Spleen (tissue), 11 donors: ENCODE measurements at regions not wholly inside any gene's neighbourhood (a gene's known extent, or its start where the extent isn't known, plus 50 kb on each side); places are given as distances from the start of the nearest gene placed in this dataset.

Experiments
- DNase-seq: peaks from one replicate; pipeline ENCODE4 v3.0.0-alpha.2; 2020
- H3K27ac ChIP-seq, 8 donors: fragments of 200-600 bp; sonication (generic) in 7 of 8; 1 replicate in 4 of 8; 2 replicates in 4 of 8; pipeline versions ENCODE4 v1.5.0 to v1.8.0; 2016 to 2021; ENCODE audit warnings: inconsistent platforms in 4 of 8, mild to moderate bottlenecking in 4 of 8, moderate library complexity in 1 of 8
- H3K27me3 ChIP-seq, 7 donors: fragments of 200-600 bp; sonication (generic) in 6 of 7; replicated peaks in 1 of 7; 1 replicate in 4 of 7; 2 replicates in 3 of 7; pipeline versions ENCODE4 v1.5.0 to v1.8.0; 2016 to 2021; ENCODE audit warnings: inconsistent platforms in 3 of 7, mild to moderate bottlenecking in 1 of 7
- H3K36me3 ChIP-seq, 6 donors: fragments of 200-600 bp; sonication (generic) in 5 of 6; 1 replicate in 4 of 6; 2 replicates in 2 of 6; pipeline versions ENCODE4 v1.5.0 to v1.8.0; 2016 to 2021; ENCODE audit warnings: inconsistent platforms in 2 of 6
- H3K4me1 ChIP-seq, 6 donors: fragments of 200-600 bp; sonication (generic) in 5 of 6; 1 replicate in 3 of 6; 2 replicates in 3 of 6; pipeline versions ENCODE4 v1.5.0 to v1.8.0; 2016 to 2021; ENCODE audit warnings: inconsistent platforms in 3 of 6
- H3K4me3 ChIP-seq, 8 donors: fragments of 200-600 bp; sonication (generic) in 7 of 8; 1 replicate in 4 of 8; 2 replicates in 4 of 8; pipeline versions ENCODE4 v1.5.0 to v1.8.0; 2016 to 2021; ENCODE audit warnings: inconsistent platforms in 4 of 8, mild to moderate bottlenecking in 4 of 8, moderate library complexity in 2 of 8
- H3K9me3 ChIP-seq, 8 donors: fragments of 200-600 bp; sonication (generic) in 7 of 8; 1 replicate in 4 of 8; 2 replicates in 4 of 8; pipeline versions ENCODE4 v1.5.0 to v1.8.0; 2016 to 2021; ENCODE audit warnings: inconsistent platforms in 4 of 8
- POLR2A ChIP-seq, 3 donors: fragments of 450-650 bp; IDR thresholded peaks; one replicate each; pipeline ENCODE4 v1.5.1; 2017; ENCODE audit warnings: antibody characterized with exemption in 3 of 3, mild to moderate bottlenecking in 1 of 3
- POLR2AphosphoS5 ChIP-seq, 3 donors: sonication (generic); formaldehyde crosslinking; IDR thresholded peaks; one replicate each; pipeline ENCODE4 v1.5.1; 2017; ENCODE audit warnings: antibody characterized with exemption in 3 of 3
- WGBS, 5 donors: extraction: QIAGEN DNeasy Blood & Tissue Kit in 3 of 5; methylation state at CpG; one replicate each; pipeline versions ENCODE4 v1.1.5 to v1.1.7; 2013 to 2018; 5-methylcytosine and 5-hydroxymethylcytosine counted together
- intact Hi-C: fragments of 100-400 bp; cut with DNase I; formaldehyde crosslinking; loops from one replicate; pipeline ENCODE4 v1.15.0; 2023; ENCODE audit warnings: low total_unique reads
- TF ChIP-seq, protein P1 (sequence below), 11 experiments: fragments of 200-600 bp in 7 of 11; fragments of 450-650 bp in 4 of 11; sonication (generic) in 4 of 11; IDR thresholded peaks in 8 of 11; conservative IDR thresholded peaks in 3 of 11; 1 replicate in 7 of 11; 2 replicates in 4 of 11; pipeline versions ENCODE4 v1.4.0 to v1.8.0; 2016 to 2021; ENCODE audit warnings: antibody characterized with exemption in 11 of 11, inconsistent platforms in 4 of 11, mild to moderate bottlenecking in 1 of 11
- donor health status: healthy with polysubstance abuse.
- donor health status: DM: no; HTN: no; CAD: no; lungs with moderate emphysema.
- donor health status: DM: no; HTN: no; CAD: no.
- donor health status: Bipolar disorder and iron deficiency.
- donor health status: healthy.
- donor health status: DM: no; HTN: no; CAD: no.
- donor health status: DM: yes; HTN: yes; CAD: no.

- intact Hi-C loops, result no loop called here
- peaks cover 0 to 21% (median 8%) of the 10 kb centered on the region in 6 donors for H3K4me1 ChIP-seq
These were observed 441.6 kb upstream of the KLF4 start for GRCh38 chr9:107931071-107931715.

DNA sequence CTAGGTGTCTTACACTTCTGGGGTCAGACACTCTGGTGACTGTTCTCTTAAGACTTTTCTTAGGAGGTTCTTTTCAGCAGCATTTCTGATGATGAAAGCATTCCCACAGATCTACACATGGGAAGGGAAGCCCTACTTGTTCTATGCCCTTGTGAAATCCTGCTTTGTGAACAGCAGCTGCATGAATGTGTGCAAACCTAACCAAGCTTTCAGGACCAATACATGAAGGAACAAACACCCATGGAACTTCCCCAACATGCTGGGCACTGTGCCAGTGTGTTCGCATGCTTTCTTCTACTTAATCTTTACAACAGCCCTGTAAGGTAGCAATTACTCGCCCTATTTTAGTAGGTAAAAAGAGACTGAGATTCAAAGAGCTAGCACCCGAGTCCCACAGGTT lies 439.9 kb upstream of the KLF4 start:
- Histone ChIP-seq H3K9me3 (peaks cover 0 to 5% (median 0%) of the 10 kb centered on the region in 8 donors), H3K27ac (peak overlapping the region in 1 of 8 donors; percentile 12), H3K4me3 (no peak overlapping the region), H3K4me1 (peaks cover 0 to 21% (median 8%) of the 10 kb centered on the region in 6 donors), H3K27me3 (no peaks in the 10 kb centered on the region), H3K36me3 (no peaks in the 10 kb centered on the region)
- no peak for DNase-seq
- TF ChIP-seq POLR2A (IDR thresholded peaks at IDR 0.05), result no peak
- intact Hi-C loops, result no loop called here
- 33 to 58% (median 48%) methylated on average over 3 of the region's 3 CpGs for WGBS, 5 donors

More at GRCh38 chr9:107931071-107931715, 441.6 kb upstream of the KLF4 start:
- Histone ChIP-seq H3K9me3 (no peaks in the 10 kb centered on the region), H3K36me3 (no peaks in the 10 kb centered on the region), H3K27me3 (no peaks in the 10 kb centered on the region), H3K27ac (peak overlapping the region in 2 of 8 donors; percentile 13 to 16), H3K4me3 (no peak overlapping the region)
- no peak for DNase-seq
- WGBS, 5 donors, result 67 to 81% (median 71%) methylated on average over 8 of the region's 8 CpGs
- TF ChIP-seq POLR2AphosphoS5 (IDR thresholded peaks at IDR 0.05), result no peak
- no peak for TF ChIP-seq POLR2A (IDR thresholded peaks at IDR 0.05)
- TF ChIP-seq, protein P1, sequence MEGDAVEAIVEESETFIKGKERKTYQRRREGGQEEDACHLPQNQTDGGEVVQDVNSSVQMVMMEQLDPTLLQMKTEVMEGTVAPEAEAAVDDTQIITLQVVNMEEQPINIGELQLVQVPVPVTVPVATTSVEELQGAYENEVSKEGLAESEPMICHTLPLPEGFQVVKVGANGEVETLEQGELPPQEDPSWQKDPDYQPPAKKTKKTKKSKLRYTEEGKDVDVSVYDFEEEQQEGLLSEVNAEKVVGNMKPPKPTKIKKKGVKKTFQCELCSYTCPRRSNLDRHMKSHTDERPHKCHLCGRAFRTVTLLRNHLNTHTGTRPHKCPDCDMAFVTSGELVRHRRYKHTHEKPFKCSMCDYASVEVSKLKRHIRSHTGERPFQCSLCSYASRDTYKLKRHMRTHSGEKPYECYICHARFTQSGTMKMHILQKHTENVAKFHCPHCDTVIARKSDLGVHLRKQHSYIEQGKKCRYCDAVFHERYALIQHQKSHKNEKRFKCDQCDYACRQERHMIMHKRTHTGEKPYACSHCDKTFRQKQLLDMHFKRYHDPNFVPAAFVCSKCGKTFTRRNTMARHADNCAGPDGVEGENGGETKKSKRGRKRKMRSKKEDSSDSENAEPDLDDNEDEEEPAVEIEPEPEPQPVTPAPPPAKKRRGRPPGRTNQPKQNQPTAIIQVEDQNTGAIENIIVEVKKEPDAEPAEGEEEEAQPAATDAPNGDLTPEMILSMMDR (IDR thresholded peaks at IDR 0.05 in 8 of 11, conservative IDR thresholded peaks at IDR 0.05 in 3 of 11), result no peak

DNA sequence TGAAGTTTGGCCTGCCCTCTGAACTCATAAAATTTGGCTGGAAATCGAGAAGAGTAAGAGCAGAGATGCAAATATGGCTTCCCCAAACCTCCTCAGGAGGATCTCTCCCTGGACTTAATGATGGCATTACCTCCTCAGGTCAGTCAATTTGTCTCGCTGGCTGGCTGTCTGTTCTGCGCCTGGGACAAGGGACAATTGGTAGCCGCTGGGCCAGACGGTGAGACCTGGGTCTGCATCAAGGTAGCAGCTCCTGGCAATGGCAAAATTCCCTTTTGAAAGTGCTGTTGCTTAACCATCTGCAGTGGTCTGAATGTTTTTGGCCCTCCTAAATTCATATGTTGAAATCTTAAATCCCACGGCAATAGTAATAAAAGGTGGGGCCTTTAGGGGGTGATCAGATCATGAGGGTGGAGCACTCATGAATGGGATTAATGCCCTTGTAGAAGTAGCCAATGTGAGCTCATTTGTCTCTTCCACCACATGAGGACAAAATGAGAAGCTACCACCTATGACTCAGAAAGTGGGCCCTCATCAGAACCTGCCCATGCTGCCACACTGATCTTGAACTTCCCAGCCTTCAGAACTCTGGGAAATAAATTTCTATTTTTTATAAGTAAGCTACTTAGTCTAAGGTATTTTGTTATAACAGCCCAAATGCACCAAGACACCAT lies 439.3 kb upstream of the KLF4 start:
- no peak for DNase-seq
- peaks cover 0 to 21% (median 8%) of the 10 kb centered on the region in 6 donors for H3K4me1 ChIP-seq
- WGBS, 5 donors, result 68 to 82% (median 76%) methylated on average over 4 to 6 of the region's 6 CpGs
- TF ChIP-seq POLR2A (IDR thresholded peaks at IDR 0.05) (no peak), POLR2AphosphoS5 (IDR thresholded peaks at IDR 0.05) (no peak)
- TF ChIP-seq, protein P1 (IDR thresholded peaks at IDR 0.05 in 8 of 11, conservative IDR thresholded peaks at IDR 0.05 in 3 of 11), result no peak
- peaks cover 0 to 11% (median 0%) of the 10 kb centered on the region in 8 donors for H3K9me3 ChIP-seq
- H3K27me3 ChIP-seq, result no peaks in the 10 kb centered on the region
- intact Hi-C loops, result no loop called here
- peak overlapping the region in 1 of 8 donors; percentile 12 for H3K27ac ChIP-seq
- H3K36me3 ChIP-seq, result no peaks in the 10 kb centered on the region
- H3K4me3 ChIP-seq, result no peak overlapping the region

DNA sequence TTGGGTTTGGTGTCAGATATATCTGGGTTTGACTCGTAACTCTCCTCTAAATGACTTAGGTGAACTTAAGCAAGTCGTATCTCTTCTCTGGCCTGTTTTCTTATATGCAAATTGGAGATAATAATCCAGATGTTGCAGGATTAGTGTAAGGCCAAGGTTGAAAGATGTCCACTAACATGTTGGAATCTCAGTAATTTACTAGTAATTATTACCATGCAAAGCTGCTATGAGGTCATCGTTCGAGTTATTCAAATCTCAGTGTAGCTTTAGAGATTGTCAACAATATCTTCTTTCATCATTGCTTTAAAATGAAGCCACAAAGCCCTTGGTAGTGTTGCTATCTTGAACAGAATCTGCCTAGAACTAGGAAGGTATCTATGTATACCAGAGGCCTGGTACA lies 437.7 kb upstream of the KLF4 start:
- H3K27me3 ChIP-seq, result no peaks in the 10 kb centered on the region
- peaks cover 0 to 21% (median 8%) of the 10 kb centered on the region in 6 donors for H3K4me1 ChIP-seq
- no peak overlapping the region for H3K27ac ChIP-seq
- intact Hi-C loops, result no loop called here
- TF ChIP-seq POLR2A (IDR thresholded peaks at IDR 0.05), result no peak
- TF ChIP-seq POLR2AphosphoS5 (IDR thresholded peaks at IDR 0.05), result no peak
- TF ChIP-seq, protein P1 (IDR thresholded peaks at IDR 0.05 in 8 of 11, conservative IDR thresholded peaks at IDR 0.05 in 3 of 11), result no peak
- H3K9me3 ChIP-seq, result peaks cover 0 to 13% (median 0%) of the 10 kb centered on the region in 8 donors
- H3K36me3 ChIP-seq, result no peaks in the 10 kb centered on the region
- WGBS, 5 donors, result 94 to 97% (median 94%) methylated on average over 4 of the region's 4 CpGs
- DNase-seq, result no peak
- H3K4me3 ChIP-seq, result no peak overlapping the region
